Fibroblast of mammary gland (primary cell): ENCODE measurements at regions not wholly inside any gene's neighbourhood (a gene's known extent, or its start where the extent isn't known, plus 50 kb on each side); places are given as distances from the start of the nearest gene placed in this dataset.

Experiments
- DNase-seq: peaks from one replicate; pipeline ENCODE4 v3.0.0-alpha.2; 2010; ENCODE audit warnings: low read depth
- H3K4me3 ChIP-seq: 2 replicates; pipeline ENCODE4 v1.5.1; 2011; ENCODE audit warnings: low read depth, mild to moderate bottlenecking, low read length, moderate library complexity; ENCODE audit not compliant: control insufficient read depth
- CTCF ChIP-seq: conservative IDR thresholded peaks from 2 replicates; pipeline ENCODE4 v1.5.1; 2011; ENCODE audit warnings: low read depth, low read length, inconsistent platforms; ENCODE audit not compliant: control insufficient read depth, insufficient read depth

- no peak for DNase-seq
- TF ChIP-seq CTCF, result no peak
These were observed 239.1 kb upstream of the CFAP20DC start for GRCh38 chr3:59288951-59289350.

GRCh38 chr3:59286791-59287531 is 237.1 kb upstream of the CFAP20DC start:
- no peak overlapping the region for H3K4me3 ChIP-seq
- no peak for TF ChIP-seq CTCF
- no peak for DNase-seq

More at GRCh38 chr3:59288951-59289350, 239.1 kb upstream of the CFAP20DC start:
- no peak overlapping the region for H3K4me3 ChIP-seq

GRCh38 chr3:59285560-59285959 is 235.7 kb upstream of the CFAP20DC start:
- no peak for DNase-seq
- H3K4me3 ChIP-seq, result no peak overlapping the region
- TF ChIP-seq CTCF, result no peak

- no peak for DNase-seq
- TF ChIP-seq CTCF, result no peak
- no peak overlapping the region for H3K4me3 ChIP-seq
These were observed 235.1 kb upstream of the CFAP20DC start for GRCh38 chr3:59284926-59285325.

GRCh38 chr3:59280113-59280512 is 230.3 kb upstream of the CFAP20DC start:
- TF ChIP-seq CTCF, result no peak
- H3K4me3 ChIP-seq, result no peak overlapping the region
- DNase-seq, result no peak

- TF ChIP-seq CTCF, result no peak
- DNase-seq, result no peak
- H3K4me3 ChIP-seq, result no peak overlapping the region
These were observed 228.0 kb upstream of the CFAP20DC start for GRCh38 chr3:59277816-59278215.
